Neuronal stem cell (in vitro differentiated cells): ENCODE measurements at regions not wholly inside any gene's neighbourhood (a gene's known extent, or its start where the extent isn't known, plus 50 kb on each side); places are given as distances from the start of the nearest gene placed in this dataset.

Experiments
- DNase-seq: peaks from one replicate; pipeline ENCODE4 v3.0.0-alpha.2; 2013; ENCODE audit warnings: low spot score
- H2AFZ ChIP-seq: one replicate; pipeline ENCODE4 v1.6.1; 2013; ENCODE audit warnings: mild to moderate bottlenecking, low read length, inconsistent platforms
- H2AK5ac ChIP-seq: 2 replicates; pipeline ENCODE4 v1.6.1; 2013; ENCODE audit warnings: low read depth, mild to moderate bottlenecking, inconsistent platforms, low read length, moderate library complexity, mixed read lengths
- H2BK120ac ChIP-seq: 2 replicates; pipeline ENCODE4 v1.6.1; 2013; ENCODE audit warnings: low read depth, mild to moderate bottlenecking, inconsistent platforms, low read length, moderate library complexity, mixed read lengths
- H2BK12ac ChIP-seq: one replicate; pipeline ENCODE4 v1.6.1; 2013; ENCODE audit warnings: low read length, inconsistent platforms
- H2BK15ac ChIP-seq: 2 replicates; pipeline ENCODE4 v1.6.1; 2013; ENCODE audit warnings: mild to moderate bottlenecking, low read length, inconsistent platforms, mixed read lengths
- H2BK5ac ChIP-seq: one replicate; pipeline ENCODE4 v1.6.1; 2013; ENCODE audit warnings: inconsistent platforms, mild to moderate bottlenecking, low read length, moderate library complexity
- H3K14ac ChIP-seq: one replicate; pipeline ENCODE4 v1.6.1; 2013; ENCODE audit warnings: low read length, inconsistent platforms
- H3K18ac ChIP-seq: 2 replicates; pipeline ENCODE4 v1.6.1; 2013; ENCODE audit warnings: low read length, inconsistent platforms
- H3K23ac ChIP-seq: 2 replicates; pipeline ENCODE4 v1.6.1; 2013; ENCODE audit warnings: low read depth, mild to moderate bottlenecking, mixed read lengths, low read length, inconsistent platforms; ENCODE audit not compliant: poor library complexity
- H3K27ac ChIP-seq: replicated peaks from 3 replicates; pipeline ENCODE4 v1.5.1; 2013; ENCODE audit warnings: low read length, inconsistent platforms
- H3K27me3 ChIP-seq, 3 experiments: 2 replicates each; pipeline ENCODE4 v1.6.1; 2013; ENCODE audit warnings: low read length in 3 of 3, mild to moderate bottlenecking in 2 of 3, inconsistent platforms in 1 of 3, low read depth in 1 of 3, mixed read lengths in 1 of 3, moderate library complexity in 1 of 3; ENCODE audit not compliant: control insufficient read depth in 3 of 3, insufficient read depth in 3 of 3
- H3K36me3 ChIP-seq, 2 donors: replicated peaks in 1 of 2; 2 replicates each; pipeline ENCODE4 v1.6.1; 2013; ENCODE audit warnings: low read length in 2 of 2; ENCODE audit not compliant: control insufficient read depth in 2 of 2, insufficient read depth in 2 of 2
- H3K4ac ChIP-seq: 2 replicates; pipeline ENCODE4 v1.6.1; 2013; ENCODE audit warnings: inconsistent platforms, mild to moderate bottlenecking, low read length, moderate library complexity
- H3K4me1 ChIP-seq, 2 donors: 1 replicate in 1 of 2; 2 replicates in 1 of 2; pipeline ENCODE4 v1.6.1; 2013; ENCODE audit warnings: low read length in 2 of 2, low read depth in 1 of 2; ENCODE audit not compliant: control insufficient read depth in 2 of 2, insufficient read depth in 1 of 2
- H3K4me2 ChIP-seq: one replicate; pipeline ENCODE4 v1.6.1; 2013; ENCODE audit warnings: mild to moderate bottlenecking, low read length, inconsistent platforms; ENCODE audit not compliant: insufficient read depth, poor library complexity, severe bottlenecking
- H3K4me3 ChIP-seq, 2 donors: 2 replicates each; pipeline ENCODE4 v1.5.1; 2013; ENCODE audit warnings: low read length in 2 of 2, mild to moderate bottlenecking in 2 of 2, inconsistent platforms in 1 of 2, moderate library complexity in 1 of 2
- H3K79me1 ChIP-seq: one replicate; pipeline ENCODE4 v1.6.1; 2013; ENCODE audit warnings: low read depth, mild to moderate bottlenecking, inconsistent platforms, low read length, moderate library complexity
- H3K9ac ChIP-seq: one replicate; pipeline ENCODE4 v1.6.1; 2013; ENCODE audit warnings: mild to moderate bottlenecking, low read depth, low read length, inconsistent platforms; ENCODE audit not compliant: poor library complexity
- H3K9me3 ChIP-seq, 2 donors: replicated peaks in 1 of 2; 2 replicates each; pipeline versions ENCODE3 to v1.6.1; 2013; ENCODE audit warnings: low read length in 2 of 2, mild to moderate bottlenecking in 2 of 2, inconsistent platforms in 1 of 2, low read depth in 1 of 2, mixed read lengths in 1 of 2, moderate library complexity in 1 of 2; ENCODE audit not compliant: control insufficient read depth in 2 of 2, insufficient read depth in 1 of 2
- H4K8ac ChIP-seq: one replicate; pipeline ENCODE4 v1.6.1; 2013; ENCODE audit warnings: low read depth, mild to moderate bottlenecking, inconsistent platforms, low read length, moderate library complexity
- H4K91ac ChIP-seq: one replicate; pipeline ENCODE4 v1.6.1; 2013; ENCODE audit warnings: low read length, low read depth, mild to moderate bottlenecking, inconsistent platforms; ENCODE audit not compliant: poor library complexity
- WGBS, 2 donors: extraction: QIAGEN DNeasy Blood & Tissue Kit; methylation state at CpG; one replicate each; pipeline ENCODE4 v1.1.7; 2013; ENCODE audit warnings: missing lambda C conversion rate in 2 of 2, mixed read lengths in 1 of 2; ENCODE audit not compliant: insufficient read length in 2 of 2, insufficient replicate concordance in 1 of 2; ENCODE audit errors: extremely low coverage in 2 of 2; 5-methylcytosine and 5-hydroxymethylcytosine counted together

- no peak overlapping the region for H3K14ac ChIP-seq
- no CpG with 5 or more reads among the region's 4 CpGs for WGBS, 2 donors
- H3K4me1 ChIP-seq: no peaks in the 10 kb centered on the region
- no peak overlapping the region for H2BK5ac ChIP-seq
- no peaks in the 10 kb centered on the region for H3K79me1 ChIP-seq
- H3K4me2 ChIP-seq: no peak overlapping the region
- no peak overlapping the region for H4K91ac ChIP-seq
- no peak overlapping the region for H3K18ac ChIP-seq
- no peaks in the 10 kb centered on the region for H3K27me3 ChIP-seq
- no peak overlapping the region for H3K4me3 ChIP-seq
- no peak overlapping the region for H3K9ac ChIP-seq
- no peak overlapping the region for H2AFZ ChIP-seq
- H2BK15ac ChIP-seq: no peak overlapping the region
- H3K4ac ChIP-seq: no peak overlapping the region
- no peak overlapping the region for H3K27ac ChIP-seq
- no peak overlapping the region for H2AK5ac ChIP-seq
- no peak overlapping the region for H3K23ac ChIP-seq
- no peak for DNase-seq
- H2BK12ac ChIP-seq: no peak overlapping the region
- no peak overlapping the region for H2BK120ac ChIP-seq
- H3K36me3 ChIP-seq: no peaks in the 10 kb centered on the region
- no peaks in the 10 kb centered on the region for H3K9me3 ChIP-seq
- no peak overlapping the region for H4K8ac ChIP-seq
These were observed 345.0 kb downstream of the SLC16A7 start for GRCh38 chr12:59940631-59941342.

- no peak overlapping the region for H2BK12ac ChIP-seq
- no peaks in the 10 kb centered on the region for H3K27me3 ChIP-seq
- H4K91ac ChIP-seq: no peak overlapping the region
- no peak overlapping the region for H2BK5ac ChIP-seq
- H3K27ac ChIP-seq: no peak overlapping the region
- no peak overlapping the region for H3K14ac ChIP-seq
- no peak overlapping the region for H2AK5ac ChIP-seq
- no peak overlapping the region for H3K18ac ChIP-seq
- no peaks in the 10 kb centered on the region for H3K36me3 ChIP-seq
- no peak overlapping the region for H3K4me2 ChIP-seq
- no peak overlapping the region for H3K4ac ChIP-seq
- H3K4me1 ChIP-seq: no peaks in the 10 kb centered on the region
- no peak overlapping the region for H3K4me3 ChIP-seq
- H4K8ac ChIP-seq: no peak overlapping the region
- H3K79me1 ChIP-seq: no peaks in the 10 kb centered on the region
- H2BK120ac ChIP-seq: no peak overlapping the region
- no peaks in the 10 kb centered on the region for H3K9me3 ChIP-seq
- no peak overlapping the region for H2BK15ac ChIP-seq
- no peak for DNase-seq
- no peak overlapping the region for H3K9ac ChIP-seq
- H2AFZ ChIP-seq: no peak overlapping the region
- no peak overlapping the region for H3K23ac ChIP-seq
These were observed 345.6 kb downstream of the SLC16A7 start for GRCh38 chr12:59941461-59941860.

- no peak for DNase-seq
- Histone ChIP-seq H3K27ac (no peak overlapping the region), H2BK5ac (no peak overlapping the region), H3K36me3 (no peaks in the 10 kb centered on the region), H2BK120ac (no peak overlapping the region), H3K9me3 (no peaks in the 10 kb centered on the region), H3K4ac (no peak overlapping the region), H3K4me2 (no peak overlapping the region), H3K79me1 (no peaks in the 10 kb centered on the region), H3K4me1 (no peaks in the 10 kb centered on the region), H2BK12ac (no peak overlapping the region), H4K91ac (no peak overlapping the region), H3K9ac (no peak overlapping the region), H3K4me3 (no peak overlapping the region), H3K18ac (no peak overlapping the region), H3K27me3 (no peaks in the 10 kb centered on the region), H3K23ac (no peak overlapping the region), H2AFZ (no peak overlapping the region), H2BK15ac (no peak overlapping the region), H2AK5ac (no peak overlapping the region), H4K8ac (no peak overlapping the region), H3K14ac (no peak overlapping the region)
These were observed 348.3 kb downstream of the SLC16A7 start for GRCh38 chr12:59944177-59944576.

GRCh38 chr12:59946635-59947034 lies 350.8 kb downstream of the SLC16A7 start:
- no CpG with 5 or more reads among the region's 2 CpGs for WGBS, 2 donors
- Histone ChIP-seq H2BK15ac (no peak overlapping the region), H3K9ac (no peak overlapping the region), H3K27me3 (no peaks in the 10 kb centered on the region), H3K4me2 (no peak overlapping the region), H2BK120ac (no peak overlapping the region), H3K4me3 (no peak overlapping the region), H4K8ac (no peak overlapping the region), H3K9me3 (no peaks in the 10 kb centered on the region), H2AK5ac (no peak overlapping the region), H3K14ac (no peak overlapping the region), H3K27ac (no peak overlapping the region), H3K23ac (no peak overlapping the region), H3K36me3 (no peaks in the 10 kb centered on the region), H3K4me1 (no peaks in the 10 kb centered on the region), H2AFZ (no peak overlapping the region), H2BK12ac (no peak overlapping the region), H3K18ac (no peak overlapping the region), H3K79me1 (no peaks in the 10 kb centered on the region), H4K91ac (no peak overlapping the region), H2BK5ac (no peak overlapping the region), H3K4ac (no peak overlapping the region)
- DNase-seq: no peak
